Right kidney (tissue), 1 donor: ENCODE measurements at regions not wholly inside any gene's neighbourhood (a gene's known extent, or its start where the extent isn't known, plus 50 kb on each side); places are given as distances from the start of the nearest gene placed in this dataset.

Experiments used
- DNase-seq: peaks from one replicate; pipeline ENCODE4 v3.0.0-alpha.2; 2016

GRCh38 chr9:4435197-4435596 is 55.1 kb upstream of the SLC1A1 start:
- DNase-seq = no peak

- no peak for DNase-seq
Measured at GRCh38 chr9:4433379-4433778, 56.9 kb upstream of the SLC1A1 start.

GRCh38 chr9:4430432-4431261 is 59.6 kb upstream of the SLC1A1 start:
- DNase-seq = no peak

- DNase-seq = no peak
Measured at GRCh38 chr9:4425319-4426045, 64.8 kb upstream of the SLC1A1 start.

GRCh38 chr9:4424891-4425290 is 65.4 kb upstream of the SLC1A1 start:
- no peak for DNase-seq

GRCh38 chr9:4424038-4424437 is 66.2 kb upstream of the SLC1A1 start:
- DNase-seq = no peak

- DNase-seq = no peak
Measured at GRCh38 chr9:4423207-4423610, 67.1 kb upstream of the SLC1A1 start.

- DNase-seq = no peak
Measured at GRCh38 chr9:4422495-4422894, 67.8 kb upstream of the SLC1A1 start.

- no peak for DNase-seq
Measured at GRCh38 chr9:4421847-4422246, 68.4 kb upstream of the SLC1A1 start.

- no peak for DNase-seq
Measured at GRCh38 chr9:4420351-4420750, 69.9 kb upstream of the SLC1A1 start.

- DNase-seq = no peak
Measured at GRCh38 chr9:4417578-4418325, 72.5 kb upstream of the SLC1A1 start.

- DNase-seq = no peak
Measured at GRCh38 chr9:4416467-4416866, 73.8 kb upstream of the SLC1A1 start.

- no peak for DNase-seq
Measured at GRCh38 chr9:4415281-4415680, 75.0 kb upstream of the SLC1A1 start.

- no peak for DNase-seq
Measured at GRCh38 chr9:4413856-4414255, 76.4 kb upstream of the SLC1A1 start.

GRCh38 chr9:4404156-4404555 is 86.1 kb upstream of the SLC1A1 start:
- DNase-seq = no peak

- DNase-seq = no peak
Measured at GRCh38 chr9:4402501-4402900, 87.8 kb upstream of the SLC1A1 start.

GRCh38 chr9:4400731-4401130 is 89.5 kb upstream of the SLC1A1 start:
- DNase-seq = no peak

GRCh38 chr9:4397917-4398316 is 92.4 kb upstream of the SLC1A1 start:
- DNase-seq = no peak

- DNase-seq = no peak
Measured at GRCh38 chr9:4393806-4394523, 94.1 kb upstream of the GLIS3 start.

- no peak for DNase-seq
Measured at GRCh38 chr9:4389755-4390154, 89.9 kb upstream of the GLIS3 start.

- DNase-seq = no peak
Measured at GRCh38 chr9:4389003-4389402, 89.1 kb upstream of the GLIS3 start.

GRCh38 chr9:4386819-4387218 is 87.0 kb upstream of the GLIS3 start:
- no peak for DNase-seq

GRCh38 chr9:4384750-4385149 is 84.9 kb upstream of the GLIS3 start:
- DNase-seq = no peak
